Parathyroid adenoma (tissue), 2 donors: ENCODE measurements at regions not wholly inside any gene's neighbourhood (a gene's known extent, or its start where the extent isn't known, plus 50 kb on each side); places are given as distances from the start of the nearest gene placed in this dataset.

ENCODE experiments used
- H2AFZ ChIP-seq: fragments of 300-600 bp; sonication (generic); one replicate; pipeline ENCODE4 v1.7.0; 2017; ENCODE audit warnings: antibody characterized with exemption, mild to moderate bottlenecking
- H3K27ac ChIP-seq: fragments of 300-600 bp; sonication (generic); one replicate; pipeline ENCODE4 v1.7.0; 2017
- H3K27me3 ChIP-seq: fragments of 300-600 bp; sonication (generic); one replicate; pipeline ENCODE4 v1.7.0; 2017; ENCODE audit warnings: low read length; ENCODE audit not compliant: control insufficient read depth, insufficient read depth
- H3K36me3 ChIP-seq: fragments of 300-600 bp; sonication (generic); one replicate; pipeline ENCODE4 v1.7.0; 2017; ENCODE audit warnings: low read length; ENCODE audit not compliant: control insufficient read depth, insufficient read depth
- H3K4me1 ChIP-seq: fragments of 300-600 bp; sonication (generic); one replicate; pipeline ENCODE4 v1.7.0; 2017; ENCODE audit warnings: control low read depth
- H3K4me2 ChIP-seq: fragments of 300-600 bp; sonication (generic); one replicate; pipeline ENCODE4 v1.7.0; 2017; ENCODE audit warnings: low read length
- H3K4me3 ChIP-seq: fragments of 300-600 bp; sonication (generic); one replicate; pipeline ENCODE4 v1.7.0; 2017; ENCODE audit warnings: low read depth, low read length
- H3K79me2 ChIP-seq: fragments of 300-600 bp; sonication (generic); one replicate; pipeline ENCODE4 v1.7.0; 2017; ENCODE audit warnings: control low read depth
- H3K9ac ChIP-seq: fragments of 300-600 bp; sonication (generic); one replicate; pipeline ENCODE4 v1.7.0; 2017; ENCODE audit warnings: mild to moderate bottlenecking
- H3K9me3 ChIP-seq: fragments of 300-600 bp; sonication (generic); one replicate; pipeline ENCODE4 v1.7.0; 2017; ENCODE audit warnings: low read length; ENCODE audit not compliant: control insufficient read depth
- TF ChIP-seq, protein P1 (sequence below): fragments of 300-600 bp; sonication (generic); IDR thresholded peaks from one replicate; pipeline ENCODE4 v1.7.0; 2017; ENCODE audit warnings: antibody characterized with exemption, mild to moderate bottlenecking
- donor health status: primary hyperparathyroidism.

- Histone ChIP-seq H3K27ac (no peak overlapping the region), H3K9me3 (no peaks in the 10 kb centered on the region), H2AFZ (no peak overlapping the region), H3K4me3 (no peak overlapping the region), H3K4me2 (no peak overlapping the region), H3K4me1 (no peaks in the 10 kb centered on the region), H3K36me3 (no peaks in the 10 kb centered on the region), H3K79me2 (no peaks in the 10 kb centered on the region), H3K27me3 (no peaks in the 10 kb centered on the region), H3K9ac (no peak overlapping the region)
- TF ChIP-seq, protein P1, sequence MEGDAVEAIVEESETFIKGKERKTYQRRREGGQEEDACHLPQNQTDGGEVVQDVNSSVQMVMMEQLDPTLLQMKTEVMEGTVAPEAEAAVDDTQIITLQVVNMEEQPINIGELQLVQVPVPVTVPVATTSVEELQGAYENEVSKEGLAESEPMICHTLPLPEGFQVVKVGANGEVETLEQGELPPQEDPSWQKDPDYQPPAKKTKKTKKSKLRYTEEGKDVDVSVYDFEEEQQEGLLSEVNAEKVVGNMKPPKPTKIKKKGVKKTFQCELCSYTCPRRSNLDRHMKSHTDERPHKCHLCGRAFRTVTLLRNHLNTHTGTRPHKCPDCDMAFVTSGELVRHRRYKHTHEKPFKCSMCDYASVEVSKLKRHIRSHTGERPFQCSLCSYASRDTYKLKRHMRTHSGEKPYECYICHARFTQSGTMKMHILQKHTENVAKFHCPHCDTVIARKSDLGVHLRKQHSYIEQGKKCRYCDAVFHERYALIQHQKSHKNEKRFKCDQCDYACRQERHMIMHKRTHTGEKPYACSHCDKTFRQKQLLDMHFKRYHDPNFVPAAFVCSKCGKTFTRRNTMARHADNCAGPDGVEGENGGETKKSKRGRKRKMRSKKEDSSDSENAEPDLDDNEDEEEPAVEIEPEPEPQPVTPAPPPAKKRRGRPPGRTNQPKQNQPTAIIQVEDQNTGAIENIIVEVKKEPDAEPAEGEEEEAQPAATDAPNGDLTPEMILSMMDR: no peak
These were observed 65.8 kb downstream of the RMI2 start for GRCh38 chr16:11411059-11411550.

- no peak overlapping the region for H3K27ac ChIP-seq
- H3K9ac ChIP-seq: no peak overlapping the region
- no peaks in the 10 kb centered on the region for H3K79me2 ChIP-seq
- no peak overlapping the region for H3K4me2 ChIP-seq
- H3K36me3 ChIP-seq: no peaks in the 10 kb centered on the region
- no peaks in the 10 kb centered on the region for H3K4me1 ChIP-seq
- no peak overlapping the region for H3K4me3 ChIP-seq
- H3K9me3 ChIP-seq: no peaks in the 10 kb centered on the region
- no peaks in the 10 kb centered on the region for H3K27me3 ChIP-seq
- no peak overlapping the region for H2AFZ ChIP-seq
- TF ChIP-seq, protein P1: no peak
These were observed 67.1 kb downstream of the RMI2 start for GRCh38 chr16:11412175-11412904.

GRCh38 chr16:11412965-11413887, 68.0 kb downstream of the RMI2 start:
- H2AFZ ChIP-seq: no peak overlapping the region
- no peak overlapping the region for H3K9ac ChIP-seq
- TF ChIP-seq, protein P1: no peak
- no peaks in the 10 kb centered on the region for H3K27me3 ChIP-seq
- no peak overlapping the region for H3K27ac ChIP-seq
- H3K4me2 ChIP-seq: no peak overlapping the region
- no peak overlapping the region for H3K4me3 ChIP-seq
- no peaks in the 10 kb centered on the region for H3K79me2 ChIP-seq
- no peaks in the 10 kb centered on the region for H3K4me1 ChIP-seq
- no peaks in the 10 kb centered on the region for H3K9me3 ChIP-seq
- H3K36me3 ChIP-seq: no peaks in the 10 kb centered on the region

GRCh38 chr16:11413907-11414595, 68.8 kb downstream of the RMI2 start:
- Histone ChIP-seq H3K4me1 (no peaks in the 10 kb centered on the region), H3K4me3 (no peak overlapping the region), H3K9me3 (no peaks in the 10 kb centered on the region), H3K36me3 (no peaks in the 10 kb centered on the region), H3K4me2 (no peak overlapping the region), H2AFZ (no peak overlapping the region), H3K9ac (no peak overlapping the region), H3K27me3 (no peaks in the 10 kb centered on the region), H3K27ac (no peak overlapping the region), H3K79me2 (no peaks in the 10 kb centered on the region)
- TF ChIP-seq, protein P1: no peak
